RWPE1 (cell line): ENCODE measurements at regions not wholly inside any gene's neighbourhood (a gene's known extent, or its start where the extent isn't known, plus 50 kb on each side); places are given as distances from the start of the nearest gene placed in this dataset.

ENCODE experiments used
- CTCF ChIA-PET: fragments of 350-600 bp; sonication (Branson Sonifier 250); formaldehyde crosslinking; extraction: SDS; loops from one replicate; lab custom pipeline; 2021; lab: Yijun Ruan, JAX
- POLR2A ChIA-PET: fragments of 400-600 bp; formaldehyde crosslinking; extraction: SDS; loops from one replicate; lab custom pipeline; 2020; ENCODE audit warnings: antibody characterized with exemption; ENCODE audit not compliant: low non-redundant PET; lab: Yijun Ruan, JAX
- DNase-seq: peaks from one replicate; pipeline ENCODE4 v3.0.0; 2012; ENCODE audit warnings: low spot score
- H3K27ac ChIP-seq: fragments of 450-650 bp; 2 replicates; pipeline ENCODE4 v1.5.1; 2017
- CTCF ChIP-seq: fragments of 450-650 bp; conservative IDR thresholded peaks from 2 replicates; pipeline ENCODE4 v1.5.1; 2017; ENCODE audit warnings: low read depth, mild to moderate bottlenecking

- ChIA-PET POLR2A (no interaction called here), CTCF (no interaction called here)
- DNase-seq = no peak
- no peak overlapping the region for H3K27ac ChIP-seq
- TF ChIP-seq CTCF = no peak
Measured at GRCh38 chr19:31138077-31138476, 211.2 kb downstream of the TSHZ3 start.

DNA sequence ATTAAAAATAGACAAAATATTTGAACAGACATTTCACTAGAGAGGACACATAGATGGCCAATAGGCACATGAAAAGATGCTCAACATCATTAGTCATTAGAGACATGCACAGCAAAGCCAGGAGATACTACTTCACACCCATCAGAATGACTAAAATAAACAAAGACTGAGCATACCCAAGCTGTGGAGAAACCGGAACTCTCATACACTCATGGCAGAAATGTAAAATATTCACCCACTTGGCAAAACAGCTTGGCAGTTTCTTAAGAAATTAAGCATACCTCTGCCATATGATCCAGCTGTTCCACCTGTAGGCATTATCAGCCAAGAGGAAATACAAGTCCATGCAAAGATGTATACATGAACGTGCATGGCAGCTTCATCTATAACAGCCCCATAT is 213.4 kb downstream of the TSHZ3 start:
- no peak overlapping the region for H3K27ac ChIP-seq
- ChIA-PET POLR2A (no interaction called here), CTCF (interaction anchor here (0.7 kb wide), 1 partner anchor 1270 kb away, joined by 3 read pairs; the partner anchor contains the start of gene DPY19L3)
- DNase-seq = no peak
- TF ChIP-seq CTCF = no peak

DNA sequence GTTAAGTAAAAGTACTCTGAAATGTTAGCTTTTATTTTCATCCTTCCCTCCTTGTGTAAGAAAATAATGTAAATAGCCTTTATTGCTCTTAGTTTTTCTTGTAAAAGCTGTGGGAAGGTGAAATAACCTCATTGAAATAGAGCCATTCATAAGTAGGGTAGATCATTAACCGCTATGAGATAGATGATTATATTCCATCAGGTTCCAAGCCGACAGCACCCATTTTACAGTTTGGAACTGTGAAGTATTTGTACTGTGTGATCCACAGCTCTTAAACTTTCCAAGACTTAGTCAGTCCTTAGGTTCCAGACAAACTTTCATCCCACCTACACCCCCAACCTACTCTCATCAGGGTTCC is 216.5 kb downstream of the TSHZ3 start:
- no peak for DNase-seq
- TF ChIP-seq CTCF = no peak
- CTCF ChIA-PET = no interaction called here
- POLR2A ChIA-PET = no interaction called here
- no peak overlapping the region for H3K27ac ChIP-seq

DNA sequence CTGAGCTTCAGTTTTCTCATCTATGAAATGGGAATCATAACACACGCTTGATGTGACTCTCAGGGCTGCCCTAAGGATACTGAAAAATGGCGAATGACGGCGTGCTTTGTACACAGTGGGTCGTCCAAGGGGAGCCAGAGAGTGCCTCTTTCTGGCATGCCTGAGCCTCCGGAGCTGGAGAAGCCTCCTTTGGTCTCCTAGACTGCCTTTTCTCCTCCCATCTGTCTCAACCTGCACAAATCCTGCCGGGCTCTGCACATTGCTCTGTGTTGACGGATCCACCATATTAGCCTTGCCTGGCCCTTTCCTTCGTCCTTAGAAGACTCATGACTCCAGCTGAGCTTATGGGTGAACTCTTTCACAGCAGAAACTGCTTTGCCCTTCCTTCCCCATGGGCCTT is 220.9 kb downstream of the TSHZ3 start:
- H3K27ac ChIP-seq = no peak overlapping the region; the same call in 1 of the 2 replicates
- ChIA-PET CTCF (no interaction called here), POLR2A (no interaction called here)
- no peak for TF ChIP-seq CTCF
- DNase-seq = no peak

- ChIA-PET POLR2A (no interaction called here), CTCF (no interaction called here)
- H3K27ac ChIP-seq = peak overlapping the region; percentile 54
- no peak for DNase-seq
- TF ChIP-seq CTCF = no peak
Measured at GRCh38 chr19:31127134-31127967, 221.9 kb downstream of the TSHZ3 start.

GRCh38 chr19:31126236-31126635 is 223.0 kb downstream of the TSHZ3 start:
- DNase-seq = no peak
- no peak overlapping the region for H3K27ac ChIP-seq
- no peak for TF ChIP-seq CTCF
- POLR2A ChIA-PET = no interaction called here
- CTCF ChIA-PET = no interaction called here
